Neuron (in vitro differentiated cells): ENCODE measurements at regions not wholly inside any gene's neighbourhood (a gene's known extent, or its start where the extent isn't known, plus 50 kb on each side); places are given as distances from the start of the nearest gene placed in this dataset.
"Not testable (repeated sequence)": the region's sequence is repeated elsewhere in the genome, so short reads cannot be mapped to it uniquely, and the experiment has no call there.

ENCODE experiments used
- H2AFZ ChIP-seq: one replicate; pipeline ENCODE4 v1.6.1; 2013; ENCODE audit warnings: low read depth, mild to moderate bottlenecking, inconsistent platforms, low read length, moderate library complexity
- H3K27me3 ChIP-seq: one replicate; pipeline ENCODE4 v1.6.1; 2013; ENCODE audit warnings: low read length; ENCODE audit not compliant: insufficient read depth
- H3K36me3 ChIP-seq: one replicate; pipeline ENCODE4 v1.6.1; 2013; ENCODE audit warnings: low read length; ENCODE audit not compliant: insufficient read depth
- H3K4me1 ChIP-seq: one replicate; pipeline ENCODE4 v1.6.1; 2013; ENCODE audit warnings: low read length; ENCODE audit not compliant: insufficient read depth
- H3K4me3 ChIP-seq: 2 replicates; pipeline ENCODE4 v1.5.1; 2013; ENCODE audit warnings: mild to moderate bottlenecking, low read length, moderate library complexity
- H3K9me3 ChIP-seq: one replicate; pipeline ENCODE4 v1.6.1; 2013; ENCODE audit warnings: low read length

DNA sequence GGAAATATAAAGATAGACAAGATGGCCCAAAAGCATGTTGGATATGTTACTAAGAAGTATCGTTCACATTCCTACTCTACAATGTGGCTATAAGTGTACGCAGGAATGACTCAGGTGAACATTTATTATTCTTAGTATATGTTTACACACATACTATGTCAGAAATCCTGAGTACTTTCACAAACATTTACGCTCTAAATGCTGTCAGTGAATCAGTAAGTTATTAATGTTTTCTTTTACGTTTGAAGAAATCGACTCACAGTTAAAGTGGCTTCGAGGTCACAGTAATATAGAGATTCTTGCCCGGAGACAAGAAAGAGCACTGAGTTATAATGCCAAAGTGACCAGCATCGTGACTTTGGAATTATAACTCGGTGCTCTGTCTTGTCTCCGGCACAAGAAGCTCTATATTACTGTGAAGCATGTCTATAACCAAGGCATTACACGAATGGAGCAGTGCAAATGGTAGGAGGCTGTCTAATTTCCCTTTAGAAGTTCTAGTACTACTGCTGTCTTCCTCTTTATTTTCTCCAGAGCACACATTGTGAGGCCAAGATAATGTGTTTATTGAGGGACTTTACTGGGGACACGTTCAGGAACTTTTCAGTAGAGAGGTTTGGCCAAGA lies 61.8 kb upstream of the P3H2 start:
- Histone ChIP-seq H2AFZ (no peak overlapping the region), H3K36me3 (no peaks in the 10 kb centered on the region), H3K4me3 (no peak overlapping the region), H3K4me1 (no peaks in the 10 kb centered on the region), H3K27me3 (no peaks in the 10 kb centered on the region), H3K9me3 (no peaks in the 10 kb centered on the region)

DNA sequence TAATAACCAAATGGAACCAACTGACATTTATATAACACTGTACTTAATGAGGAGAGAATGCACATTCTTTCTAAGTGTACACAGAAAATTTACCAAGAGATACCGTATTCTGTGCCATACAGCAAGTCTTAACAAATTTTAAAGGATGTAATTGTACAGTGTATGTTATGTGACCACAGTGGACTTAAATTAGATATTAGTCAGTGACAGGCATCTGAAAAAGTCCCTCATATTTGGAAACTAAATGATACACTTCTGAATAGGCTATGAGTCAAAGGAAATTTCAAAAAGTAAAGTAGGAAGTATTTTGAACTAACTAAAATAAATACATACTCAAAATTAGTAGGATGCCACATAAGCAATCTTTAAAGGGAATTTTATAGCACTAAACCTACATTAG lies 59.6 kb upstream of the P3H2 start:
- Histone ChIP-seq H3K36me3 (no peaks in the 10 kb centered on the region), H2AFZ (no peak overlapping the region), H3K4me1 (no peaks in the 10 kb centered on the region), H3K9me3 (no peaks in the 10 kb centered on the region), H3K27me3 (no peaks in the 10 kb centered on the region), H3K4me3 (no peak overlapping the region)

DNA sequence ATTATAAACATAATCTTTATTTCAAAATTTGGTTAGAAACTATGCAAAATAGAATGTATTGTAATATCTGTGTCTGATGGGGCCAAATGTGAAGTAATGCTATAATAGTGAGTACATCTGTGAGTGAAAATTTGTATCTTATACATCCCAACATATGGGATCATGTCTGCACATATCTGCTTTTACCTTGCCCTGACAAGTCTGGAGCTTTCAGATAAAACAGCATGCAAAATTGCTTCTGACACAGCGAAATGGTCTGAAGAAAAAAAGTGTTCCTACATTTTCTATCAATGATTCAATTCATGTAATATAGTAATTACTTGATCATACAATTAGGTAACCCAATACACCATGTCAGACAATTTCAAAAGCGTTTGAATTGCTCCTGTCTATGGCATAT lies 58.1 kb upstream of the P3H2 start:
- Histone ChIP-seq H3K4me1 (no peaks in the 10 kb centered on the region), H3K36me3 (no peaks in the 10 kb centered on the region), H2AFZ (no peak overlapping the region), H3K4me3 (no peak overlapping the region), H3K9me3 (no peaks in the 10 kb centered on the region), H3K27me3 (no peaks in the 10 kb centered on the region)

DNA sequence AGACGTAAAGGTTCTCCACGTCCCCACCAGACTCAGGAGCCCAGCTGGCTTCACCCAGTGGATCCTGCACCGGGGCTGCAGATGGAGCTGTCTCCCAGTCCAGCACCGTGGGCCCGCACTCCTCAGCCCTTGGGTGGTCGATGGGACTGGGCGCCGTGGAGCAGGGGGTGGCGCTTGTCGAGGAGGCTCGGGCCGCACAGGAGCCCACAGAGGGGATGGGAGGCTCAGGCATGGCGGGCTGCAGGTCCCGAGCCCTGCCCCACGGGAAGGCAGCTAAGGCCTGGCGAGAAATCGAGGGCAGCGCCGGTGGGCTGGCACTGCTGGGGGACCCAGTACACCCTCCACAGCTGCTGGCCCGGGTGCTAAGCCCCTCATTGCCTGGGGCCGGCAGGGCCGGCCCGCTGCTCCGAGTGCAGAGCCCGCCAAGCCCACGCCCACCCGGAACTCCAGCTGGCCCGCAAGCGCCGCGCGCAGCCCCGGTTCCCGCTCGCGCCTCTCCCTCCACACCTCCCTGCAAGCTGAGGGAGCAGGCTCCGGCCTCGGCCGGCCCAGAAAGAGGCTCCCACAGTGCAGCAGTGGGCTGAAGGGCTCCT lies 56.3 kb upstream of the P3H2 start:
- not testable (repeated sequence) for H2AFZ ChIP-seq, H3K27me3 ChIP-seq, H3K9me3 ChIP-seq, H3K36me3 ChIP-seq, H3K4me3 ChIP-seq, H3K4me1 ChIP-seq

DNA sequence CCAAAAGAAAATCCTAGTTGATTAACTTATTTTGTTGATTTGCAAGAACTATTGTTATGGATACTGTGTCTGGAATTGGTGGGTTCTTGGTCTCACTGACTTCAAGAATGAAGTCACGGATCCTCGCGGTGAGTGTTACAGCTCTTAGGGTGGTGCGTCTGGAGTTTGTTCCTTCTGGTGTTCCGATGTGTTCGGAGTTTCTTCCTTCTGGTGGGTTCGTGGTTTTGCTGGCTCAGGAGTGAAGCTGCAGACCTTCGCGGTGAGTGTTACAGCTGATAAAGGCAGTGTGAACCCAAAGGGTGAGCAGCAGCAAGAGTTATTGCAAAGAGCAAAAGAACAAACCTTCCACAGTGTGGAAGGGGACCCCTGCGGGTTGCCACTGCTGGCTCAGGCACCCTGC lies 55.4 kb upstream of the P3H2 start:
- not testable (repeated sequence) for H3K36me3 ChIP-seq, H3K9me3 ChIP-seq, H3K4me3 ChIP-seq, H3K27me3 ChIP-seq, H2AFZ ChIP-seq, H3K4me1 ChIP-seq

DNA sequence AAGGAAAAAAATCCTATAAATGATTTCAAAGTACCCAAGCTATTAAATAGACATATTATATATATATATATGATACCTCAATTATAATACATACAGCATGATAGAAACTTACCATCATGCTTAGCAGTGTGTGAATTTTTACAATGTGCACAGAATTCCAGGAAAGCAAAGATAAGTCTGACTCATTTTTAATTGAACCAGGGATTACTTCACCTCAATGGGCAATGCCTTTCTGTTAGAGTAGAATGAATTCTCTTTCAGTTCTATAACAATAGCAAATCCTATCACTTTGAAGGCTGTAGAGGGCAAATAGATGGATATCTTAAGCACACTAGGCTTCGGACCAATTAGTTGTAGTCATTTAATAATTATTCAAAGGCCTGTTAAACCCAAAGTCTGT lies 54.8 kb upstream of the P3H2 start:
- no peak overlapping the region for H2AFZ ChIP-seq
- H3K4me3 ChIP-seq: no peak overlapping the region
- no peaks in the 10 kb centered on the region for H3K36me3 ChIP-seq
- H3K27me3 ChIP-seq: no peaks in the 10 kb centered on the region
- no peaks in the 10 kb centered on the region for H3K4me1 ChIP-seq
- no peaks in the 10 kb centered on the region for H3K9me3 ChIP-seq

DNA sequence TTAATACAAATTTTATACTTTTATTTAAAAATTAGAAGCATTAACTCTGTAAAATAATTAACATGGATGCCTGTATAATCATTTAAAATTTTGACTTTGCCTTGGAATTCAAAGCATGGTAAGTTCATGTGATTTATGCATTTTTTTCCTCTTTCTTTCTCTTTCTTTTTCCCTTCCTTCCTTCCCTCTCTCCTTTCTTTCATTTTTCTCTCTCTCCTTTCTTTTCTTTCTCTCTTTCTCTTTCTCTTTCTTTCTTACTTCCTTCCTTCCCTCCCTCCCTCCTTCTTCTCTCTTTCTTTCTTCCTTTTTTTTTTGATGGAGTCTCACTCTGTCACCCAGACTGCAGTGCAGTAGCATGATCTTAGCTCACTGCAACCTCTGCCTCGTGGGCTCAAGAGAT lies 53.8 kb upstream of the P3H2 start:
- H3K4me3 ChIP-seq: no peak overlapping the region
- H3K36me3 ChIP-seq: no peaks in the 10 kb centered on the region
- H2AFZ ChIP-seq: no peak overlapping the region
- H3K27me3 ChIP-seq: no peaks in the 10 kb centered on the region
- H3K9me3 ChIP-seq: no peaks in the 10 kb centered on the region
- H3K4me1 ChIP-seq: no peaks in the 10 kb centered on the region

DNA sequence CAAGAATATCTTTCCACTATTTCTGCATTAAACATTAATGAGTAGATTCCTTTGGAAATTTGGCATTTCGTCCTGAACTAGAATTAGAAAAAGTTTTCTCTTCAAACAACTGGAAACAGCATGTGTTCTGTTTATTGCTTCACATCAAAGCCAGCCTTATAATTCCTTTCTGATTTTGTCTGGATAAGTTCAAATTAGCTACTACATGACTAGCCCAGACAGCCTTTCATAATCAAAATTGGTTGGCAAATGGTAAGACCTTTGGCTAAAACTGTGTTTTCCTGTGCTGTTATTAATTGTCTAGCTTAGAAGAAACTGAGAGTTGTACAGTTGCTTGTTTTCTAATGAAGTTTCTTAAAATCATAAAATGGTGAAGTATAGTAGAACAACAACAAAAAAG lies 52.7 kb upstream of the P3H2 start:
- Histone ChIP-seq H3K36me3 (no peaks in the 10 kb centered on the region), H3K27me3 (no peaks in the 10 kb centered on the region), H3K9me3 (no peaks in the 10 kb centered on the region), H2AFZ (no peak overlapping the region), H3K4me3 (no peak overlapping the region), H3K4me1 (no peaks in the 10 kb centered on the region)

DNA sequence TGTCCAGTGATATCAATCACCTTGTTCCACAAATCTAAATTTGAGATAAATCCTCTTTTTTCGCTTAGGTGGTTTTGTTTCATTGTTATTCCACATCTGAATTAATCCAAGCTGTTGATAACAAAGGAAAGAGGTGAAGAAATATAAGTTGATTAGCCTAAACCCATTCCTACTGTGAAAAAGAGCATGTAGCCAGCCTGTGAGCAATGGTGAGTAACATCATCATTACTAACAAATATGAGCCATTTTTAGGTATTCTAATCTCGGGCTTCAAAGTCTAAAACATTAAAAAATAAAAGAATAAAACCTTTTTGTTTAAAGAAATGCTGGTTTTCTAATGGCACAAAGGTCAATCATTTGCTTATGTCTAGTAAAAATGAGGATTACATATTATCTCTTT lies 52.1 kb upstream of the P3H2 start:
- Histone ChIP-seq H2AFZ (no peak overlapping the region), H3K27me3 (no peaks in the 10 kb centered on the region), H3K9me3 (no peaks in the 10 kb centered on the region), H3K4me3 (no peak overlapping the region), H3K4me1 (no peaks in the 10 kb centered on the region), H3K36me3 (no peaks in the 10 kb centered on the region)
